ENCODE measurements at regions not wholly inside any gene's neighbourhood (a gene's known extent, or its start where the extent isn't known, plus 50 kb on each side); places are given as distances from the start of the nearest gene placed in this dataset.
"Not testable (repeated sequence)": the region's sequence is repeated elsewhere in the genome, so short reads cannot be mapped to it uniquely, and the experiment has no call there.

- DNase-seq (ENCODE audit: low spot score), result no peak
These were observed 375.9 kb downstream of the NXPH1 start for GRCh38 chr7:8809320-8809719.

GRCh38 chr7:8817448-8818036 is 384.1 kb downstream of the NXPH1 start:
- peak; percentile 52 for DNase-seq (ENCODE audit: low spot score)

GRCh38 chr7:8818406-8818805 is 385.0 kb downstream of the NXPH1 start:
- no peak for DNase-seq (ENCODE audit: low spot score)

GRCh38 chr7:8822595-8822994 is 389.2 kb downstream of the NXPH1 start:
- DNase-seq (ENCODE audit: low spot score), result no peak

- DNase-seq (ENCODE audit: low spot score), result no peak
These were observed 390.1 kb downstream of the NXPH1 start for GRCh38 chr7:8823486-8823885.

- no peak for DNase-seq (ENCODE audit: low spot score)
These were observed 393.9 kb downstream of the NXPH1 start for GRCh38 chr7:8827329-8827728.

- no peak for DNase-seq (ENCODE audit: low spot score)
These were observed 395.7 kb downstream of the NXPH1 start for GRCh38 chr7:8829100-8829499.

- DNase-seq (ENCODE audit: low spot score), result no peak
These were observed 398.0 kb downstream of the NXPH1 start for GRCh38 chr7:8831376-8831775.

- DNase-seq (ENCODE audit: low spot score), result no peak
These were observed 399.9 kb downstream of the NXPH1 start for GRCh38 chr7:8833355-8833754.

- no peak for DNase-seq (ENCODE audit: low spot score)
These were observed 407.8 kb downstream of the NXPH1 start for GRCh38 chr7:8841171-8841570.

- no peak for DNase-seq (ENCODE audit: low spot score)
These were observed 438.3 kb downstream of the NXPH1 start for GRCh38 chr7:8871716-8872115.

- DNase-seq (ENCODE audit: low spot score), result peak; percentile 12
These were observed 448.5 kb downstream of the NXPH1 start for GRCh38 chr7:8881916-8882315.

GRCh38 chr7:8885480-8886000 is 452.1 kb downstream of the NXPH1 start:
- DNase-seq (ENCODE audit: low spot score), result no peak

- not testable (repeated sequence) for DNase-seq (ENCODE audit: low spot score)
These were observed 456.9 kb downstream of the NXPH1 start for GRCh38 chr7:8890346-8890745.

GRCh38 chr7:8893775-8894174 is 460.4 kb downstream of the NXPH1 start:
- DNase-seq (ENCODE audit: low spot score), result no peak

GRCh38 chr7:8906396-8907075 is 473.1 kb downstream of the NXPH1 start:
- DNase-seq (ENCODE audit: low spot score), result no peak

- DNase-seq (ENCODE audit: low spot score), result no peak
These were observed 475.5 kb downstream of the NXPH1 start for GRCh38 chr7:8908889-8909288.

GRCh38 chr7:8913682-8914081 is 480.3 kb downstream of the NXPH1 start:
- DNase-seq (ENCODE audit: low spot score), result peak; percentile 80

GRCh38 chr7:8921807-8922206 is 488.4 kb downstream of the NXPH1 start:
- DNase-seq (ENCODE audit: low spot score), result no peak

GRCh38 chr7:8922726-8923125 is 489.3 kb downstream of the NXPH1 start:
- DNase-seq (ENCODE audit: low spot score), result no peak

- no peak for DNase-seq (ENCODE audit: low spot score)
These were observed 489.9 kb downstream of the NXPH1 start for GRCh38 chr7:8923164-8923806.

- DNase-seq (ENCODE audit: low spot score), result no peak
These were observed 498.7 kb downstream of the NXPH1 start for GRCh38 chr7:8931906-8932646.

All from SK-N-DZ (cell line).